ENCODE measurements at regions not wholly inside any gene's neighbourhood (a gene's known extent, or its start where the extent isn't known, plus 50 kb on each side); places are given as distances from the start of the nearest gene placed in this dataset.

DNA sequence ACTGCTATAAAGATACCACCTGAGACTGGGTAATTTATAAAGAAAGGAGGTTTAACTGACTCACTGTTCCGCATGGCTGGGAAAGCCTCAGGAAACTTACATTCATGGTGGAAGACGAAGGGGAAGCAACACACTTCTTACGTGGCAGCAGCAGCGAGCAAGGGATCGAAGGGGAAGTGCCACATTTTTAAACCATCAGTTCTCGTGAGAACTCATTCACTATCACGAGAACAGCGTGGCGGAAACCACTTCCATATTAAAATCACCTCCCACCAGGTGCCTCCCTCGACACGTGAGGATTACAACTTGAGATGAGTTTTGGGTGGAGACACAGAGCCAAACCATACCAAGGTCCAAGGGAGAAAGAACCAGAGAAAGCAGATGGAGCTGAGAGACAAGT lies 454.3 kb upstream of the CDH11 start:
- no peak overlapping the region for H3K9ac ChIP-seq (ENCODE audit: low read depth, low read length)
- no peaks in the 10 kb centered on the region for H3K79me1 ChIP-seq (ENCODE audit: low read depth in 1 of 2, low read length in 2 of 2)
- H3K4me2 ChIP-seq (ENCODE audit: low read depth, low read length), result no peak overlapping the region
- H3K36me3 ChIP-seq (ENCODE audit: control insufficient read depth, insufficient read depth, low read length), result no peaks in the 10 kb centered on the region
- no peak overlapping the region for H3K56ac ChIP-seq (ENCODE audit: extremely low read depth, insufficient read depth, low read length)
- in situ Hi-C loops (cut with MboI; ENCODE audit: low sequenced_read_pairs), result no loop called here
- peaks cover 2% of the 10 kb centered on the region; the same call in 1 of the 2 replicates for H3K27me3 ChIP-seq (ENCODE audit: control insufficient read depth, insufficient read depth, low read length)
- BruUV-seq (replicated peaks), result no TSS peak
- peak overlapping the region; percentile 35; the same call in 1 of the 2 replicates for H2BK120ac ChIP-seq (ENCODE audit: low read depth, low read length)
- H3K27ac ChIP-seq (ENCODE audit: insufficient read depth, low read length), result no peak overlapping the region
- no peak overlapping the region for H3K4me3 ChIP-seq (ENCODE audit: insufficient read depth, low read depth, low read length)
- dilution Hi-C loops (cut with HindIII; ENCODE audit: low sequenced_read_pairs, unreplicated experiment), result no loop called here
- ChIA-PET CTCF (no interaction called here), POLR2A (ENCODE audit: unreplicated experiment) (no interaction called here)
- H3K14ac ChIP-seq (replicated peaks; ENCODE audit: low read depth, low read length), result no peak overlapping the region
- no peaks in the 10 kb centered on the region for H3K9me3 ChIP-seq (ENCODE audit: control insufficient read depth, insufficient read depth, low read length)
- H3K4me1 ChIP-seq (ENCODE audit: control insufficient read depth, insufficient read depth, low read length), result peaks cover 3% of the 10 kb centered on the region; the same call in 1 of the 2 replicates
- no peak overlapping the region for H2AFZ ChIP-seq (replicated peaks; ENCODE audit: low read length, poor library complexity)
- H2BK20ac ChIP-seq (ENCODE audit: low read depth, low read length), result no peak overlapping the region
- DNase-seq (no peak), ATAC-seq (ENCODE audit: low read depth) (no peak)
- H4K5ac ChIP-seq (ENCODE audit: low read depth, low read length), result no peak overlapping the region
- WGBS, 2 experiments (ENCODE audit: extremely low coverage in 2 of 2, insufficient read length in 1 of 2), result 96% methylated on average over 4 of the region's 11 CpGs; no CpG with 5 or more reads in 1 of the 2 experiments
- H4K91ac ChIP-seq (ENCODE audit: insufficient read depth, low read depth, low read length), result no peak overlapping the region
- no peak overlapping the region for H3K23ac ChIP-seq (ENCODE audit: low read depth, low read length)
- no peaks in the 10 kb centered on the region for H4K20me1 ChIP-seq (ENCODE audit: insufficient read depth, low read length)
- H2AK5ac ChIP-seq (ENCODE audit: low read depth, low read length), result 0 out of 2 replicates have a peak overlapping the region, but pooled peaks have one; percentile 6
- H2BK15ac ChIP-seq (ENCODE audit: low read depth, low read length), result 0 out of 3 replicates have a peak overlapping the region, but pooled peaks have one; percentile 53
- H3K9me1 ChIP-seq (ENCODE audit: insufficient read depth, low read length), result no peaks in the 10 kb centered on the region
- no peak overlapping the region; the same call in 1 of the 2 replicates for H3K4ac ChIP-seq (ENCODE audit: low read depth, low read length)
- H4K8ac ChIP-seq (ENCODE audit: low read depth in 2 of 2, low read length in 2 of 2), result no peak overlapping the region
- intact Hi-C loops (cut with micrococcal nuclease), result loop anchor here (10.0 kb wide), 2 partner anchors 61 to 559 kb away; no protein-coding TSS in a partner anchor
- H3K18ac ChIP-seq (ENCODE audit: low read depth, low read length), result no peak overlapping the region
- H2BK5ac ChIP-seq (ENCODE audit: low read depth, low read length, poor library complexity, severe bottlenecking), result no peak overlapping the region
- TF ChIP-seq RFX5 (IDR thresholded peaks at IDR 0.05; ENCODE audit: low read depth, low read length) (no peak), CEBPB (IDR thresholded peaks at IDR 0.05; ENCODE audit: low read depth, low read length) (no peak), CHD1 (IDR thresholded peaks at IDR 0.05; ENCODE audit: low read depth, low read length) (no peak), FOS (IDR thresholded peaks at IDR 0.05; ENCODE audit: low read depth, low read length) (no peak), MXI1 (IDR thresholded peaks at IDR 0.05; ENCODE audit: borderline replicate concordance, low read depth, low read length) (no peak), RAD21 (IDR thresholded peaks at IDR 0.05; ENCODE audit: low read length) (no peak), POLR2A (IDR thresholded peaks at IDR 0.05; ENCODE audit: low read depth, low read length) (no peak), BHLHE40 (IDR thresholded peaks at IDR 0.05; ENCODE audit: low read depth, low read length) (no peak), MAZ (IDR thresholded peaks at IDR 0.05; ENCODE audit: borderline replicate concordance, low read depth, low read length) (no peak)
- TF ChIP-seq, protein P1, sequence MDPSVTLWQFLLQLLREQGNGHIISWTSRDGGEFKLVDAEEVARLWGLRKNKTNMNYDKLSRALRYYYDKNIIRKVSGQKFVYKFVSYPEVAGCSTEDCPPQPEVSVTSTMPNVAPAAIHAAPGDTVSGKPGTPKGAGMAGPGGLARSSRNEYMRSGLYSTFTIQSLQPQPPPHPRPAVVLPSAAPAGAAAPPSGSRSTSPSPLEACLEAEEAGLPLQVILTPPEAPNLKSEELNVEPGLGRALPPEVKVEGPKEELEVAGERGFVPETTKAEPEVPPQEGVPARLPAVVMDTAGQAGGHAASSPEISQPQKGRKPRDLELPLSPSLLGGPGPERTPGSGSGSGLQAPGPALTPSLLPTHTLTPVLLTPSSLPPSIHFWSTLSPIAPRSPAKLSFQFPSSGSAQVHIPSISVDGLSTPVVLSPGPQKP (IDR thresholded peaks at IDR 0.05; ENCODE audit: borderline replicate concordance, low read depth, low read length), result no peak
- TF ChIP-seq, protein P2, sequence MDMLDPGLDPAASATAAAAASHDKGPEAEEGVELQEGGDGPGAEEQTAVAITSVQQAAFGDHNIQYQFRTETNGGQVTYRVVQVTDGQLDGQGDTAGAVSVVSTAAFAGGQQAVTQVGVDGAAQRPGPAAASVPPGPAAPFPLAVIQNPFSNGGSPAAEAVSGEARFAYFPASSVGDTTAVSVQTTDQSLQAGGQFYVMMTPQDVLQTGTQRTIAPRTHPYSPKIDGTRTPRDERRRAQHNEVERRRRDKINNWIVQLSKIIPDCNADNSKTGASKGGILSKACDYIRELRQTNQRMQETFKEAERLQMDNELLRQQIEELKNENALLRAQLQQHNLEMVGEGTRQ (IDR thresholded peaks at IDR 0.05; ENCODE audit: low read depth, low read length), result no peak
- H2AK9ac ChIP-seq (replicated peaks; ENCODE audit: low read depth, low read length, poor library complexity), result no peak overlapping the region
